HG02943 (cell line): ENCODE measurements at regions not wholly inside any gene's neighbourhood (a gene's known extent, or its start where the extent isn't known, plus 50 kb on each side); places are given as distances from the start of the nearest gene placed in this dataset.
A peak's percentile ranks its signal among the peaks of the same experiment; 100 is the strongest.

Experiments used
- ATAC-seq: cut with Tn5 transposase; IDR thresholded peaks from one replicate; pipeline ENCODE4 v1.9.1; 2021; ENCODE audit warnings: mild to moderate bottlenecking, low read depth, moderate library complexity; ENCODE audit not compliant: unreplicated experiment

DNA sequence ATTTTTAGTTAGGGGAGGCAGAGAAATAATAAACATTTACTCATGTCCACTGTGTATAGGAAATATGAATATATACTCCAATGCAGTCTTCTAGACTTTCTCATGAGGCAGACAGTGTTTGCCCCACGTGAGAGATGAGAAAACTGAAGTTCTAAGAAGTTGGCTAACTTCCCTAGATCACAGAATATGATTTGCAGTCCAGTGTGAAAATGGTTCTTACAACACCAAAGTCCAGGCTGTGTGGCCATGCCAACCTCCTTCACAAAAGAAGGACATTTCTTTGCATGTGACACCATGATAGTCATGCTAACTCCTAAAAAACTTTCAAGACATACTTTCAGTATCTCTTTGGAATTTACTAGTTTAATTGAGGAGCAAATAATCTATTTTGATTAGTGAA is 143.7 kb downstream of the IRS1 start:
- ATAC-seq, result no peak

DNA sequence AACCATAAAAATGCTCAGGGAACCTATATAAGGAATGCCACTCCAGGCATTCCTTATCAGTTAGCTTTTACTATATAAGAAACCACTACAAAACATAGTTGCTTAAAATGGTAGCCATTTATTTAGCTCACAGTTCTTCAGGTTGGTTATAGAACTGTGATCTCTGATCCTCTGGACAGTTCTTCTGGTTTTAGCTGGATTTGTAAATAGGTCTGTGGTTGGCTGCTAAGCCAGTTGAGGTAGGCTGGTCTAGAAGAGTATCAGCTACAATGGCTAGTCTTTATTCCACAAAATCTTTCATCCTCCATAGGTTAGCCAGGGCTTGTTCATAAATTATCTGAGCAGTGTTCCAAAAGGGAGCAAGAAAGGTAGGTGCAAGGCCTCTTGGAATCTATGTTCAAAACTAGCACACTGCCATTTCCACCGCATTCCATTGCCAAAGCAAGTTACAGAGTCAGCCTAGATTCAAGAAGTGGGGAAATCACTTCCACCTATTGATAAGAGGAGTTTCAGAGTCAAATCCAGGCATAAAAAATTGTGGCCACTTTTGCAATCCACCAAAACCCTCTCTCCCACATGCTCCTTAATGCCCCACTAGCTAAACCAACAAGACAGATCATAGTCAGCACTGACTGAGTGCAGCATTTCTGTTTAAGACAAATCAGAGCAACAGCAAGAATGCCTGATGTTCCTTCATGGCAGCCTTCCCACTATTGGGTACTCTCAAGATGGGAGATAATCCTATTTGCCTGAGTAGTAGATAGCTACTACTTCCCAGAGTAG is 146.4 kb downstream of the IRS1 start:
- ATAC-seq, result no peak

DNA sequence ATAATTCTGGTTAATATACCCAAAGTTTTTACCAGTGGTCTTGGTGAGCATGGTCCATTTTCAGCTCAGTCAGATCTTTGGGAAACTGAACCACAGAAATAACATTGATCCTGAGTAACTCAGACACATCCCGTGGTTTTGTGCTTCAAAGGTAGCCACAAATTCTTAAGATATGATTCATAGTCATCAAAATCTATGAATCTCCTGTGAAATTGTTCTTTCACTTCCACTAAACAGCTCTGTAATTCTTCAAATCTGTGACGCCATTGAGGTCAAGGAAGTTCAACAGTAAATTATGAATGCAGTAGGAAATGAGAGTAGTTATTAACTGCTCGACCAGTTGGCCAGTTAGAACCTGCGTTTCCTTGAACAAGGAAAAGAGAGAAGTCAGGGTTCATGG is 147.3 kb downstream of the IRS1 start:
- no peak for ATAC-seq

DNA sequence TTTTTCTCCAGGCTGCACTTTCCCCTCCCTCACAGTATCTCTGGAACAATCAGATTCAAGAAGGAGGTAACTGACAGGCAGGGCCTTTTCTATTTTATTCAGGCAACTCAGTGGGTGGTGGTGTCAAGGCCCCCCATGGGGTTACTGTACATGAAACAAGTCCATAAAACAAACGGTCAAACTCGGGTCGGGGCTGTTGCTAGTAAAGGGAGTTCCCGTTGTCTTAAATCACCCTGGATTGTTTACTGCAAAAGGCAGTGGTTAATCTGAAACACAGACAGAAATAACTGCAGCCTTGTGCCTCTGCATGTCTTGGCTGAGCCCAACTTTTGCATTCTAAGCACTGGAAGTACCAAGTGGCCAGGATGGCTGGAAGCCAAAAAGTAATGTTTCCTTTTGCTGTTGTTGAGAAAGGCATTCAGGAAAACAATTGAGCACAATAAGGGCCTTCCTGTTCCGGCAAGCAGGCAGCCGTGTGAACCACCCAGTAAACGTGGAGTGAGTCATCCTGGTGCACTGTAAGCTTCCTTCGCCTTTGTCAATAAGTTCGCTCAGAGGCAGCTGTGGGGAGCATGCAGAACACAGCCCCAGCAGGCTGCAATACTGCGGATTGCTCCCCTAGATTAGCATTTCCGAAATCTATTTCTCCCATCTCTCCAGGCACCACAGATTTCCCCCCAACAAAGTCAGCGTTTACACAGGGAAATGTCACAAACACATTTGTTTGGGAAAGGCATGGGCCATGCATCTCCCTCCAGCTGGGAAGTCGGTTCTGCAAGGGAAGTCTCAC is 149.6 kb downstream of the IRS1 start:
- ATAC-seq, result peak; percentile 84

DNA sequence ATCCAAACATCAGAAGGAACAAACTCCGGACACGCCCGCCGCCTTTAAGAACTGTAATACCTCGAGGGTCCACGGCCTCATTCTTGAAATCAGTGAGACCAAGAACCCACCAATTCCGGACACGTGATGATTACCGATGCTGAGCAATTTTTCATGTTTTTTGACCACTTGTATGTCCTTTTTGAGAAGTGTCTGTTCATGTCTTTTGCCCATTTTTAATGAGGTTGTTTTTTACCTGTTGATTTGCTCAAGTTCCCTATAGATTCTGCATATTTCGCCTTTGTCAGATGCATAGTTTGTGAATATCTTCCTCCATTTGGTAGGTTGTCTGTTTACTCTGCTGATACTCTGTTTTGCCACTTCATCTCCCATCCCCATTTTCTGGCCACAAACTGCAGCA is 150.4 kb downstream of the IRS1 start:
- ATAC-seq, result no peak

DNA sequence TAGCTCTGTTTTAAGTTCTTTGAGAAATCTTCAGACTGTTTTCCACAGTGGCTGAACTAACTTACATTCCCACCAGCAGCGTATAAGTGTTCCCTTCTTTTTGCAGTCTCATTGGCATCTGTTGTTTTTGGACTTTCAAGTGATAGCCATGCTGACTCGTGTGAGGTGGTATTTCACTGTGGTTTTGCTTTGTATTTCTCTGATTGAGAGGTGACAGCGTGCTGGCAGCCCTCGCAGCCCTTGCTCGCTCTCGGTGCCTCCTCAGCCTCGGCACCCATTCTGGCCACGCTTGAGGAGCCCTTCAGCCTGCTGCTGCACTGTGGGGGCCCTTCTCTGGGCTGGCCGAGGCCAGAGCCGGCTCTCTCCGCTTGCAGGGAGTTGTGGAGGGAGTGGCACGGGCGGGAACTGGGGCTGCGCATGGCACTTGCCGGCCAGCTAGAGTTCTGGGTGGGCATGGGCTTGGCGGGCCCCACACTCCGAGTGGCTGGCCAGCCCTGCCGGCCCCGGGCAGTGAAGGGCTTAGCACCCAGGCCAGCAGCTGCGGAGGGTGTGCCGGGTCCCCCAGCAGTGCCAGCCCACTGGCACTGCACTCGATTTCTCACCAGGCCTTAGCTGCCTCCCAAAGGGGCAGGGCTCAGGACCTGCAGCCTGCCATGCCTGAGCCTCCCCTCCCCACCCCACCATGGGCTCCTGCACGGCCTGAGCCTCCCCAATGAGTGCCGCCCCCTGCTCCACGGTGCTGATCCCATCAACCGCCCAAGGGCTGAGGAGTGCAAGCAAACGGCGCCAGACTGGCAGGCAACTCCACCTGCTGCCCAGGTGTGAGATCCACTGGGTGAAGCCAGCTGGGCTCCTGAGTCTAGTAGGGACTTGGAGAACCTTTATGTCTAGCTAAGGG is 151.8 kb downstream of the IRS1 start:
- no peak for ATAC-seq

DNA sequence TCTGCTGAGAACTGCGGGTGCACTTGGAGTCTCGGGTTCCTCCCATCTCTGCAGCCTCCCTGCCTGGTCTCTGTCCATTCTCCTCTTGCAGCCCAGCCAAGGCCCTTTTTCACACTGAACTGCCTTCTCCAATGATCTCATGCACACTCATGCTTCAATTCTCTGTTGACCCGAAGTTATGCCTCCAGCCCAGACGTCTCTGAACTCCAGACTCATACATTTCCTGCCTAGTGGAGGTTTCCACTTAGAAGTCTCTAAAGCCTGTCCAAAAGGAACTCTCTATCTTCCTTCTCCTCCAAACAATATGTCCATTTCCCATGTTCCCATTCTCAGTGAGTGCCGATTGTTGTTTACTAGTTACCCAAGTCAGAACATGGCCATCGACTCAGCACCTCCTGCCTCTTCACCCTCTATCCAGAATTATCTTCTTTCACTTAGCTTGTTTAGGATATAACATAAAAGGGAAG is 155.2 kb downstream of the IRS1 start:
- no peak for ATAC-seq

DNA sequence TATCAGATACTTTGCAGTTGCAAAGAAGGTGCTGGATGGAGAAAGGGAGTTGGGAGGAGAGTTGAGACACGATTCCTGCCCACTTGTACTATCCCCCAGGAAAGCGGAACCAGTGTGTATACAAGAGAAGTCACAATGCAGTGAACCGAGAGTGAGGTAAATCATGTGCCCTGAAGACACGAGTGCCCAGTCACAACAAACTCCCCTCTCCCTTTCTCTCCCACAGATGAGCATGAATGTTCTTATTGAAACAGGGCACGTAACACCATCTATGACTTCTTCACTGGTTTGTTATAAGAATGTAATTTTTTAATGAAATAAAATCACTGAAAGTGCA is 155.7 kb downstream of the IRS1 start:
- ATAC-seq, result no peak

DNA sequence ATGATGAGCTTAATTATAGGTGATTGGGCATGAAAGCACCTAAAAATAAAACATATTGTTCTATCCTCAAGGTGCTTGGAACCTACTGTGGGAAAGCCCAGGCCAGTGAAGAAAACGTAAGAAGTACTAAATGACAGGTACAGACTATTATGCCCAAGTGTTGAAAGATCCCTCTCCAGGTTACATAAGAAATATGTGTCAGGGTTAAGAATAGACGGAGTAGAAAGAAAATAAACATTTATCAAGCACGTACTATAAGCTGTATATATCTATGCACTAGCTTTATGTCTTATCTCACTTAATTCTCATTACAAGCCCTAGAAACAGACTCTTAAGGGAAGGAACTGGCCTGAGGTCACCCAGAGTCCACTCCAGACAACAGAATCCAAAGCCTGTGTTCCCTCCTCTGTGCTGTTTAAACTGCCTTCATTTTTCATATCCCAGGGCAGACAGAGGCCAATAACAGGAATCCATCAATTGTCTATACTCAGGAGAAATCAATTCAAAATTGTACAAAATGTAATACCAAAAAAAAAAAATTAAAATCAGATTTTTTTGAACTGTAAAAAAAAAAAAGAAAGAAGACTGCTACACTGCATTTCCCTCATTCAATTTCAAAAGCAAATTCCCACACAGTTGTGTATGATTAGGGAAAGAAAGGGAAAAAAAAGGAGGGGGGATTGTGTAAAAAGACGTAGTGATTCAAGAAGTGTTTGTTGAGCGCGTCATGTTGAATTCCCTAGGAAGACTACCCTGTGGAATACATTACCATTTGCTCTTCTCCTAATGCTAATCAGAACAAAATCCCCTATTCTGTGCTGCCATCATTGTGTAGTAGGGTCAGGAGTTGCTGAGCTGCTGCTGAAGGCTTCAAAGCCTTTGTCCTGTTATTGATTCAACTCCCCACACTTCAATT is 156.3 kb downstream of the IRS1 start:
- ATAC-seq, result no peak

DNA sequence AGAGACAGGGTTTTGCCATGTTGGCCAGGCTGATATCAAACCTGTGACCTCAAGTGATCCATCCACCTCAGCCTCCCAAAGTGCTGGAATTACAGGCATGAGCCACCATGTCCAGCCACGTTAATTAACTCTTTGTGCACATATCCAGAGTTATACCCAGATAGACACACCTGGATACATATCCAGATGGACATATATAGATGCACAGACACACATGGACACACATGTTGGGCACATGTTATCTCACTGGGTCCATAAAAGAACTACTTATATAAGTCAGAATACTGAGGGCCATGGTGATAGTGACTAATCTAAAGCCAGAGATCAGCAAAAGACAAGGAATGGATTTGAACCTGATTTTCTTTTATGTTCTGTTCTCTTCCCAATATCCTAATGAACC is 158.6 kb downstream of the IRS1 start:
- no peak for ATAC-seq

DNA sequence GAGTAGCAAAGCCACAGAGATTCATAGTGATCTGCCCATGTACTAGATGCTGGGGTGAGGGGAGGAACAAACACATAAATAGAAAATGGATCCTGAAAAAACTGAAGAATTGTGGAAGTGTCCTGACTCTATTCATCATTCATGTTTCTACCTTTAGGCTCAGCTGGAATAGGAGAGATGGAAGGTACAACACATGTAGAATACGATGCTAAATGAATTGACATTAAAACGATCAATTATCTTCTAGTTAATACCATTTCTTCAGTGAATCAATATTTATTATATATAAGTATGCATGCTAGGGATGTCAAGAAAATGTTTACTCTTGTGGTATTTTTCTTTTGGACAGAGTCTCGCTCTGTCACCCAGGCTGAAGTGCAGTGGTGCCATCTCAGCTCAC is 159.1 kb downstream of the IRS1 start:
- ATAC-seq, result no peak

DNA sequence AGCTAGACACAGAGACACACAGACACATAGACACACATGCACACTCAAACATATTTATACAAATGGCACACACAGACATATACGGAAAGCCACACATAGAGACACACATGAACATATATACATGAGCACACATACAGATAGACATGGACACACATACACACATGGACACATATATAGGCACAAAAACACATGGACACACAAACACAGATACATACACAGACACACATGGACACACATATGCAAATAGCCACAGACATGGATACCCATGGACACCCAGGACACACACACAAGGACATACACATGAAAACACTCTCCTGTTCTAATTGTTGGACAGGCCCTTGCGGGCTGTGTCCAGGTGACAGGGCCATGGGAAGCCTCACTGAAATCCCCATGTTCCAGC is 160.1 kb downstream of the IRS1 start:
- ATAC-seq, result no peak

DNA sequence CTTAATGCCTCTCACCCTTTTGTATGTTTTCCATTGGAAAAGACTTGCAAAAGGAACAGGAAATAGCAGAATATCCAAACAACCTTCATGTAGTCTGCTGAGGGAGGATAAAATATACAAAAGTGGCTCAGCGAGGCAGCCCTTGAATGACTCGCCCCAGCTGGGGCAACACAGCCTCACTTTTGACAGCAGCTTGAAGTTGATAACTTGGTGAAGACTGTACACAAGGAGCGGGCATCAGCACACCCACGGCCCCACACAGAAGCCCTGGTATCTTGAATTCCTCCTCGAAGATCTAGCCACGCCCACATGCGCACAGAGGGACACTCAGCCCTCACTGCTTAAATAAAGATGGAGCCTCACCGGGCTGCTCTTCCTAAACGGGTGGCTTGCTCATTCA is 161.0 kb downstream of the IRS1 start:
- no peak for ATAC-seq

DNA sequence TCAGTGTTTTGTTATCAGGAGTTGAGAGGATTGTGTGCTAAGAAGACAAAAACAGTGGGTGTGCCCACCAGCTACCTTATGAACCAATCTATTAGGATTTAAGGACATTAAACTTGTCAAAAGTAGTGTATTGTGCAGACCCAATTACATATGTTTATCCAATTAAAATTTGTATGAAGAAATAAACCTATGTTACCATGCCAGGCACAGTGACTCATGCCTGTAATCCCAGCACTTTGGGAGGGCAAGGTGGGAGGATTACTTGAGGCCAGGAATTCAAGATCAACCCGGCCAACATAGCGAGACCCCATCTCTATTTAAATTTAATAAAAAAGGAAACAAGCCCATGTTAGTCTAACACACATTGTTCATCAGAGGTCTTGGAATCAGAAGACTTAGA is 162.2 kb downstream of the IRS1 start:
- ATAC-seq, result no peak

DNA sequence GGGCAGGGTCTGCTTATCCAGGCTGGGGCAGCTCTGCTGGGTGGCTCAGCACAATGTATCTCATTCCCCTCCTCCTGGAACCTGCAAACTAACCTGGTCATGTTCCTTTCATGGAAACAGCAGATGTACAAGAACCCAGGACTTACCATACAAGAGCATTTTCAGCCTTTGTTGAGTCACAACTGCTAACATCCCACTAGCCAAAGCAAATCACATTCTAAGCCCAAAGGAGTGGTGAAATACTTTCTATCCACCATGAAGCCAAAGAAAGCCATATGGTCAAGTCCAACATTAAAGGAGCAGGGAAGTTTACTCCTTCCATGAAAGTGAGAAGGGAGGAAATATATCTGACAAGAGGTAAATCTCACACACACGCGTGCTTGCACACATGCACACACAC is 163.0 kb downstream of the IRS1 start:
- no peak for ATAC-seq

DNA sequence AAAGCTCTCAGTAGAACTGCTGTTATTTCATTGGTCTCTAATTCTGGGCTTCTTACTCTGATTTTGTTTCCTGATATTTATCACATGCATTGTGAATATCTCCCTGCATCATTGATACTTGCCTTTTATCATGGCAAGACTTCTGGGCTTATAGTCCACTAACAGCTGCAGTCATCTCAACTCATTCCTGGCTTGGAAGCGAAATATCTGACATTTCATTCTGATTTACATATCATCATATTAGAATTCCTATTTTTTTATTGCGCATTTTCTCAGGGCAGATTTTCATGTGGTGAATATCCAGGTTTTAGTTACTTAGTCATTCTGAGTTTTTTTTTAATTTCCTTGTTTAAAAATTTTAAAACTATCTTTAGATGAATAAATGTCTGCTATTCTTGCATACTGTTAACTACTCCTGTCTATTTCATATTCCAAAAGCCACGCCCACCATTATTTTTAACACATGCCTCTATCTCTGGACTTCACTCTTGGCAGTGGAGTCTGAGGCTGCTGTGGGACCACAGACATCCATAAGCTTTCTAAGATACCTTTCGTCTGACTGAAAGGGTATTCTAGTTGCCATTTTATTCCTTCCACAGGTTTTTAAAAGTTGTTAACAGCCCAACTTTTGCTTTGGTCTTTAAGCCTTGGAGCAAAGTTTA is 164.5 kb downstream of the IRS1 start:
- ATAC-seq, result no peak

DNA sequence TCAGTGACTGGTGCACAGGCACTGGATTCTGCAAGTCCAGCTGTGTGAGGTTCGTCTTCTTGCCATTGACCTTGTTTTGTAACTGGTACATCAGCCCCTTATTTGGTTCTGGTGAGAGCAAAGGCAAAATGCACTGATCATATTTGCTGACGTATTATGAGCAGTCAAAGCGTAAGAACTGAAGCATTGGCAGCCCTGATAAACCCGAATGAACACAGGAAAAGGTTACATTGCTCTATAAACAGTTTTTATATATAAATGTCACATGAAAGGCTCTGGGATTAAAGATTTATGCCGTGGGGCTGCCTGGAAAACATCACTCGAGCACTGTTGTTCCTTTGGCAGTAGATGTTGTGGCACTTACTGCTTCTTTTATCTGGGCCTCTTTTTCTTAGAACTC is 167.9 kb downstream of the IRS1 start:
- ATAC-seq, result no peak

DNA sequence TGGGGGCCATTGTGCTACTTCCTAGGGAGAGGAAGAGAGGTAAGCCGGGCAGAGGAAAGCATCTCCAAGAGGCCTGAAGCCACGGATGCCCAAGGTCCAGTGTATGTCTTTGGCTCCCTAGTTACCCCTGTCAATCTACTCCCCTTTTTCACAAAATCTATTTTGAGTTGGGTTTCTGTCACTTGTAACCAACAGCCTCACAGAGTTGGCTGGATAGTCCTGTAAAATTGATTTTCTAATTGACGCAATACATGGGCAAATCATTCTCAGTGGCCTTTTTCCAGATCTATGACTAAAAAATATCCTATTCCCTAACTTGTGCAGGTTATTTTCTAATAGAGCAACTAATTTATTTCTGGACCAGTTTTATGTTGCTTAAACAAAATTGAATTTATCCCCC is 168.4 kb downstream of the IRS1 start:
- no peak for ATAC-seq

DNA sequence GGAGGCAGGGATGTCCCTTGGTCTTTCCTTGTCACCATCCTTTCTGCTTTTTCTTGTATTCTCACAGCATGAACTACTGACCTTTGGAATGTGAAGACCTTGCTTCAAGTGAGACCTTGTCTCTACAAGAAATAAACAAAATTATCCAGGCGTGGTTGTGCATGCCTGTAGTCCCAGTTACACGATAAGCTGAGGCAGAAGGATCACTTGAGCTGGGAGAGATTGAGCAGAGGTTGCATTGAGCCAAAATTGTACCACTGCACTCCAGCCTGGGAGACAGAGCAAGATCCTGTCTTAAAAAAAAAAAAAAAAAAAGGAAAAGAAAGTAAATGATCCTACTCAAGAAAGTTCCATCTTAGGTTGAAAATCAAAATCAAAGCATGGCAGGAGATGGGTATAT is 173.7 kb downstream of the IRS1 start:
- no peak for ATAC-seq
